ENCODE measurements at regions not wholly inside any gene's neighbourhood (a gene's known extent, or its start where the extent isn't known, plus 50 kb on each side); places are given as distances from the start of the nearest gene placed in this dataset.

GRCh38 chr9:106623558-106623957 is 239.4 kb upstream of the ZNF462 start:
- no peaks in the 10 kb centered on the region for H3K79me1 ChIP-seq (ENCODE audit: insufficient read depth, low read depth, low read length, poor library complexity, severe bottlenecking)
- TF ChIP-seq CTCF (conservative IDR thresholded peaks at IDR 0.05), result no peak
- H3K4me1 ChIP-seq (ENCODE audit: insufficient read depth, low read length), result peaks cover 16% of the 10 kb centered on the region; the same call in 1 of the 2 replicates
- H3K79me2 ChIP-seq (ENCODE audit: insufficient read depth, low read length), result no peaks in the 10 kb centered on the region
- H2AK5ac ChIP-seq (ENCODE audit: insufficient read length, low read length), result no peak overlapping the region
- no peak overlapping the region for H3K4me2 ChIP-seq (ENCODE audit: insufficient read depth, insufficient read length, low read length)
- H2AFZ ChIP-seq (ENCODE audit: low read length), result no peak overlapping the region
- H2BK15ac ChIP-seq (ENCODE audit: low read depth, low read length), result no peak overlapping the region
- no peaks in the 10 kb centered on the region; the same call in 1 of the 2 replicates for H3K27me3 ChIP-seq (ENCODE audit: insufficient read depth, low read length)
- no peak overlapping the region for H3K4ac ChIP-seq (ENCODE audit: low read depth, low read length)
- Mint-ChIP-seq H3K4me3 (no peak overlapping the region), H3K9me3 (no peaks in the 10 kb centered on the region), H3K4me1 (peaks cover 21 to 28% of the 10 kb centered on the region in 2 experiments), H3K27me3 (ENCODE audit: low read depth) (peaks cover 3% of the 10 kb centered on the region), H3K27ac (no peak overlapping the region), H3K36me3 (ENCODE audit: insufficient read depth in 1 of 3, low read depth in 3 of 3) (no peaks in the 10 kb centered on the region; a peak in 1 of 7 replicates)
- no peaks in the 10 kb centered on the region for H4K20me1 ChIP-seq (ENCODE audit: control insufficient read depth, insufficient read depth, insufficient read length)
- no peak overlapping the region for H4K91ac ChIP-seq (ENCODE audit: insufficient read length, low read depth, low read length)
- H2BK120ac ChIP-seq (ENCODE audit: low read depth, low read length, poor library complexity, severe bottlenecking), result no peak overlapping the region
- H3K9ac ChIP-seq (ENCODE audit: extremely low read depth, insufficient read length, low read length), result no peak overlapping the region
- no peaks in the 10 kb centered on the region for H3K23me2 ChIP-seq (ENCODE audit: insufficient read length, low read depth, low read length, poor library complexity, severe bottlenecking)
- H3K56ac ChIP-seq (ENCODE audit: insufficient read length, low read depth, low read length), result no peak overlapping the region
- no peak overlapping the region for H3T11ph ChIP-seq (ENCODE audit: low read length)
- no peak overlapping the region for H4K8ac ChIP-seq (replicated peaks; ENCODE audit: insufficient read length, low read depth, low read length)
- H2BK20ac ChIP-seq (ENCODE audit: low read depth, low read length, poor library complexity, severe bottlenecking), result no peak overlapping the region
- no peak overlapping the region for H4K5ac ChIP-seq (ENCODE audit: insufficient read length, low read depth, low read length)
- no peak overlapping the region for H3K23ac ChIP-seq (ENCODE audit: insufficient read length, low read depth, low read length)
- no peaks in the 10 kb centered on the region for H3K9me3 ChIP-seq (ENCODE audit: control insufficient read depth, low read depth, low read length)
- H3K14ac ChIP-seq (ENCODE audit: insufficient read depth, low read length), result no peak overlapping the region
- DNase-seq, result no peak
- no peak overlapping the region for H3K18ac ChIP-seq (ENCODE audit: insufficient read length, low read depth, low read length)
- no peak overlapping the region for H2BK12ac ChIP-seq (ENCODE audit: insufficient read length, low read depth, low read length)
- no peak overlapping the region for H3K27ac ChIP-seq (ENCODE audit: insufficient read length, low read depth, low read length)
- WGBS (ENCODE audit: extremely low coverage, insufficient read length, low lambda C conversion rate), result no CpG with 5 or more reads among the region's 5 CpGs
- H2BK5ac ChIP-seq (ENCODE audit: insufficient read length, low read length), result no peak overlapping the region

Measured in H9 (cell line).